Stimulated activated CD8-positive, alpha-beta memory T cell treated with anti-CD3 and anti-CD28 coated beads, Interleukin-7, amount 100 ng/mL, for 48 hours (primary cell): ENCODE measurements at regions not wholly inside any gene's neighbourhood (a gene's known extent, or its start where the extent isn't known, plus 50 kb on each side); places are given as distances from the start of the nearest gene placed in this dataset.
"Not testable (repeated sequence)": the region's sequence is repeated elsewhere in the genome, so short reads cannot be mapped to it uniquely, and the experiment has no call there.

Experiments
- DNase-seq, 2 donors: peaks; one replicate each; pipeline ENCODE4 v3.0.0-alpha.2; 2020; ENCODE audit warnings: low read depth in 1 of 2; ENCODE audit errors: extremely low read depth in 1 of 2

- no peak for DNase-seq
Observed at GRCh38 chr3:28139288-28139687, 102.1 kb upstream of the CMC1 start.

- no peak for DNase-seq
Observed at GRCh38 chr3:28139967-28140634, 101.3 kb upstream of the CMC1 start.

- DNase-seq: no peak
Observed at GRCh38 chr3:28140664-28141063, 100.8 kb upstream of the CMC1 start.

GRCh38 chr3:28149960-28150359 is 91.5 kb upstream of the CMC1 start:
- DNase-seq: no peak

GRCh38 chr3:28150465-28151206 is 90.8 kb upstream of the CMC1 start:
- DNase-seq: no peak

GRCh38 chr3:28151207-28151550 is 90.2 kb upstream of the CMC1 start:
- no peak for DNase-seq

GRCh38 chr3:28151608-28152228 is 89.7 kb upstream of the CMC1 start:
- no peak for DNase-seq

GRCh38 chr3:28155631-28156030 is 85.8 kb upstream of the CMC1 start:
- DNase-seq: no peak

GRCh38 chr3:28156599-28156998 is 84.8 kb upstream of the CMC1 start:
- DNase-seq: not testable (repeated sequence)

GRCh38 chr3:28171962-28172361 is 69.5 kb upstream of the CMC1 start:
- DNase-seq: no peak

GRCh38 chr3:28172748-28173147 is 68.7 kb upstream of the CMC1 start:
- DNase-seq: no peak

GRCh38 chr3:28173836-28174235 is 67.6 kb upstream of the CMC1 start:
- DNase-seq: no peak

GRCh38 chr3:28186748-28187147 is 54.7 kb upstream of the CMC1 start:
- DNase-seq: no peak

- no peak for DNase-seq
Observed at GRCh38 chr3:28188686-28189085, 52.7 kb upstream of the CMC1 start.

GRCh38 chr3:28191363-28191762 is 50.1 kb upstream of the CMC1 start:
- no peak for DNase-seq
